Fibroblast of gingiva (primary cell): ENCODE measurements at regions not wholly inside any gene's neighbourhood (a gene's known extent, or its start where the extent isn't known, plus 50 kb on each side); places are given as distances from the start of the nearest gene placed in this dataset.
A peak's percentile ranks its signal among the peaks of the same experiment; 100 is the strongest.
"Not testable (repeated sequence)": the region's sequence is repeated elsewhere in the genome, so short reads cannot be mapped to it uniquely, and the experiment has no call there.

Source experiments
- DNase-seq: peaks from one replicate; pipeline ENCODE4 v3.0.0-alpha.2; 2011; ENCODE audit warnings: low read depth

GRCh38 chr6:128736780-128737179 is 146.2 kb upstream of the LAMA2 start:
- DNase-seq: no peak

- peak; percentile 41 for DNase-seq
These were observed 151.4 kb upstream of the LAMA2 start for GRCh38 chr6:128731249-128732165.

- no peak for DNase-seq
These were observed 155.4 kb upstream of the LAMA2 start for GRCh38 chr6:128727500-128727899.

GRCh38 chr6:128725271-128726233 is 157.4 kb upstream of the LAMA2 start:
- DNase-seq: peak; percentile 14

- DNase-seq: no peak
These were observed 158.2 kb upstream of the LAMA2 start for GRCh38 chr6:128724738-128725137.

GRCh38 chr6:128723667-128724066 is 159.3 kb upstream of the LAMA2 start:
- DNase-seq: no peak

- DNase-seq: no peak
These were observed 162.0 kb upstream of the LAMA2 start for GRCh38 chr6:128720891-128721290.

GRCh38 chr6:128719786-128720185 is 163.2 kb upstream of the LAMA2 start:
- DNase-seq: no peak

- peak; percentile 13 for DNase-seq
These were observed 169.5 kb upstream of the LAMA2 start for GRCh38 chr6:128713461-128713860.

- DNase-seq: no peak
These were observed 170.0 kb upstream of the LAMA2 start for GRCh38 chr6:128712898-128713297.

- no peak for DNase-seq
These were observed 171.8 kb upstream of the LAMA2 start for GRCh38 chr6:128711149-128711548.

- no peak for DNase-seq
These were observed 172.6 kb upstream of the LAMA2 start for GRCh38 chr6:128710315-128710714.

- no peak for DNase-seq
These were observed 178.3 kb upstream of the LAMA2 start for GRCh38 chr6:128704601-128705000.

- not testable (repeated sequence) for DNase-seq
These were observed 179.1 kb upstream of the LAMA2 start for GRCh38 chr6:128703794-128704193.

GRCh38 chr6:128696691-128697689 is 176.6 kb upstream of the PTPRK start:
- peak; percentile 3 for DNase-seq

- no peak for DNase-seq
These were observed 174.1 kb upstream of the PTPRK start for GRCh38 chr6:128694303-128695009.

GRCh38 chr6:128690063-128690462 is 169.7 kb upstream of the PTPRK start:
- no peak for DNase-seq

GRCh38 chr6:128686084-128686483 is 165.7 kb upstream of the PTPRK start:
- DNase-seq: no peak

- no peak for DNase-seq
These were observed 156.1 kb upstream of the PTPRK start for GRCh38 chr6:128676456-128676855.

GRCh38 chr6:128672023-128672422 is 151.6 kb upstream of the PTPRK start:
- no peak for DNase-seq

- DNase-seq: no peak
These were observed 147.0 kb upstream of the PTPRK start for GRCh38 chr6:128667339-128667858.
